PC-9 (cell line): ENCODE measurements at regions not wholly inside any gene's neighbourhood (a gene's known extent, or its start where the extent isn't known, plus 50 kb on each side); places are given as distances from the start of the nearest gene placed in this dataset.

Source experiments
- BruUV-seq: library from RNA; stranded (reverse); fragments of 400-500 nt; replicated peaks from 2 replicates; lab custom pipeline; 2021; lab: Mats Ljungman, UMichigan
- CTCF ChIA-PET: fragments of 300-600 bp; sonication (Branson Sonifier 250); formaldehyde crosslinking; loops from one replicate; lab custom pipeline; 2022; ENCODE audit warnings: antibody characterized with exemption; lab: Charles Lee
- POLR2A ChIA-PET: fragments of 300-600 bp; sonication (Branson Sonifier 250); formaldehyde crosslinking; loops from one replicate; lab custom pipeline; 2022; ENCODE audit warnings: antibody characterized with exemption; ENCODE audit not compliant: unreplicated experiment; lab: Charles Lee
- DNase-seq, 2 experiments: peaks; one replicate each; pipeline versions ENCODE4 v3.0.0 to v3.0.0-alpha.2; 2015 to 2022; ENCODE audit warnings: mixed read lengths in 1 of 2
- H2AFZ ChIP-seq: fragments of 200-600 bp; sonication (generic); 2 replicates; pipeline ENCODE4 v1.8.1; 2017; ENCODE audit warnings: antibody characterized with exemption
- H3F3A ChIP-seq: fragments of 200-600 bp; sonication (generic); 2 replicates; pipeline ENCODE4 v1.8.1; 2017; ENCODE audit warnings: antibody characterized with exemption, mild to moderate bottlenecking, low read depth; ENCODE audit not compliant: insufficient read depth
- H3K27ac ChIP-seq: fragments of 200-600 bp; sonication (generic); 2 replicates; pipeline ENCODE4 v1.6.1; 2016; ENCODE audit warnings: mixed run types
- H3K27me3 ChIP-seq: fragments of 200-600 bp; sonication (generic); 2 replicates; pipeline ENCODE4 v1.6.1; 2016; ENCODE audit warnings: low read depth, mixed run types; ENCODE audit not compliant: insufficient read depth
- H3K36me3 ChIP-seq: fragments of 200-600 bp; sonication (generic); 2 replicates; pipeline ENCODE4 v1.6.1; 2016; ENCODE audit warnings: low read depth, mixed run types
- H3K4me1 ChIP-seq: fragments of 200-600 bp; sonication (generic); replicated peaks from 2 replicates; pipeline ENCODE4 v1.6.1; 2016; ENCODE audit warnings: mixed run types; ENCODE audit not compliant: insufficient read depth
- H3K4me2 ChIP-seq: fragments of 200-600 bp; sonication (generic); 2 replicates; pipeline ENCODE4 v1.6.1; 2017; ENCODE audit warnings: mixed run types
- H3K4me3 ChIP-seq: fragments of 200-600 bp; sonication (generic); 2 replicates; pipeline ENCODE4 v1.6.1; 2016; ENCODE audit warnings: mixed run types
- H3K79me2 ChIP-seq: fragments of 200-600 bp; sonication (generic); 2 replicates; pipeline ENCODE4 v1.6.1; 2017; ENCODE audit warnings: low read depth, mixed run types
- H3K9me2 ChIP-seq: fragments of 200-600 bp; sonication (generic); 2 replicates; pipeline ENCODE4 v1.8.1; 2017; ENCODE audit warnings: mild to moderate bottlenecking; ENCODE audit not compliant: insufficient read depth
- H3K9me3 ChIP-seq: fragments of 200-600 bp; sonication (generic); 2 replicates; pipeline ENCODE4 v1.8.1; 2016; ENCODE audit warnings: low read depth; ENCODE audit not compliant: insufficient read depth
- H4K20me1 ChIP-seq: fragments of 200-600 bp; sonication (generic); 2 replicates; pipeline ENCODE4 v1.8.1; 2017; ENCODE audit not compliant: insufficient read depth
- EZH2 ChIP-seq: fragments of 200-600 bp; sonication (generic); IDR thresholded peaks from 2 replicates; pipeline ENCODE4 v1.8.0; 2017; ENCODE audit warnings: antibody characterized with exemption, low read depth
- intact Hi-C: fragments of 100-400 bp; cut with micrococcal nuclease; formaldehyde crosslinking; loops from one replicate; pipeline ENCODE4 v1.10.0; 2022; ENCODE audit not compliant: unreplicated experiment
- TF ChIP-seq, protein P1 (sequence below): fragments of 200-600 bp; sonication (generic); conservative IDR thresholded peaks from 2 replicates; pipeline ENCODE4 v1.6.1; 2017; ENCODE audit warnings: mixed run types, antibody characterized with exemption, mild to moderate bottlenecking, moderate library complexity

DNA sequence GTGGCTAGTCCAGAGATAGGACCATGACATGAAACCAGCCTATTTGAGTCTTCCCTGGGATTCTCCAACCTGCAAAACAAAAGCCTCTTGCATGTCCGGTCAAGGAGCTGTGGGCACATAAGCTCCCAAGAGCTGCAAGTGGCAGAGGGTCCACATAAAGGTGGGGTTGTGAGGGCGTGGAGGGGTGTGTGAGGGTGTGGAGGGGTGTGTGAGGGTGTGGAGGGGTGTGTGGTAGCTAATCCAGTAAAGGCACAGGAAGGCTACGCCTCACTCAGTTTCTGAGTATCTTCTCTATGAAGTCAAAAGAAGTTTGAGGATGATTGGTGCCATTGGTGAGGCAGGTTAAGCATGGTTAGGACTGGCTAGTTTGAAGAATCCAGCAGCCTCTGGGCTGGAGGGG is 259.4 kb upstream of the NSMCE3 start:
- Histone ChIP-seq H3K27ac (no peak overlapping the region), H3K4me3 (no peak overlapping the region), H3K79me2 (no peaks in the 10 kb centered on the region), H3K9me3 (no peaks in the 10 kb centered on the region), H3K27me3 (no peaks in the 10 kb centered on the region), H3K9me2 (no peaks in the 10 kb centered on the region), H2AFZ (no peak overlapping the region), H4K20me1 (no peaks in the 10 kb centered on the region), H3K4me2 (no peak overlapping the region), H3F3A (no peaks in the 10 kb centered on the region), H3K4me1 (no peaks in the 10 kb centered on the region), H3K36me3 (no peaks in the 10 kb centered on the region)
- no TSS peak for BruUV-seq
- DNase-seq = no peak
- ChIA-PET CTCF (no interaction called here), POLR2A (no interaction called here)
- TF ChIP-seq, protein P1, sequence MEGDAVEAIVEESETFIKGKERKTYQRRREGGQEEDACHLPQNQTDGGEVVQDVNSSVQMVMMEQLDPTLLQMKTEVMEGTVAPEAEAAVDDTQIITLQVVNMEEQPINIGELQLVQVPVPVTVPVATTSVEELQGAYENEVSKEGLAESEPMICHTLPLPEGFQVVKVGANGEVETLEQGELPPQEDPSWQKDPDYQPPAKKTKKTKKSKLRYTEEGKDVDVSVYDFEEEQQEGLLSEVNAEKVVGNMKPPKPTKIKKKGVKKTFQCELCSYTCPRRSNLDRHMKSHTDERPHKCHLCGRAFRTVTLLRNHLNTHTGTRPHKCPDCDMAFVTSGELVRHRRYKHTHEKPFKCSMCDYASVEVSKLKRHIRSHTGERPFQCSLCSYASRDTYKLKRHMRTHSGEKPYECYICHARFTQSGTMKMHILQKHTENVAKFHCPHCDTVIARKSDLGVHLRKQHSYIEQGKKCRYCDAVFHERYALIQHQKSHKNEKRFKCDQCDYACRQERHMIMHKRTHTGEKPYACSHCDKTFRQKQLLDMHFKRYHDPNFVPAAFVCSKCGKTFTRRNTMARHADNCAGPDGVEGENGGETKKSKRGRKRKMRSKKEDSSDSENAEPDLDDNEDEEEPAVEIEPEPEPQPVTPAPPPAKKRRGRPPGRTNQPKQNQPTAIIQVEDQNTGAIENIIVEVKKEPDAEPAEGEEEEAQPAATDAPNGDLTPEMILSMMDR = no peak
- TF ChIP-seq EZH2 = no peak
- intact Hi-C loops = no loop called here

DNA sequence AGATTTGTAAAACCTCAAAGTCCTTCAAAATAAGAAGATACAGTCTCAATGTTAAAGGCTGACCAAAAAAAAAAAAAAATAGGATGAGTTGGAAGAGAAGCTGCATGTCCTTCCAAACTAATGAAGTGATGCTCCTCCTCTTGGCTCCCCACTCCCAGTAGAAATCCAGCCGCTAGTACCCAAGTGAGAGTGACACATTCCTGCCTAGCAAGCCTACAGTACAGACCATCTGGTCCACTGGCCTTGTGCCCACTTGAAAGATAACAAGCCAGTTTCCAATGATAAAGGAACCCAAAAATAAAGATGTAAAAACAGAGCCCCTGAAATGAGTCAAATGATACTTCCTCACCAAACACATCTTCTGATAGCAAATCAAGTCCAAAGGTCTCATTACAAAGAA is 258.7 kb upstream of the NSMCE3 start:
- CTCF ChIA-PET = no interaction called here
- Histone ChIP-seq H3K4me3 (no peak overlapping the region), H3K27ac (no peak overlapping the region), H3K4me2 (no peak overlapping the region), H2AFZ (no peak overlapping the region), H3K79me2 (no peaks in the 10 kb centered on the region), H3K36me3 (no peaks in the 10 kb centered on the region), H3K9me2 (no peaks in the 10 kb centered on the region), H3K9me3 (no peaks in the 10 kb centered on the region), H3K27me3 (no peaks in the 10 kb centered on the region), H3F3A (no peaks in the 10 kb centered on the region), H3K4me1 (no peaks in the 10 kb centered on the region), H4K20me1 (no peaks in the 10 kb centered on the region)
- POLR2A ChIA-PET = no interaction called here
- BruUV-seq = no TSS peak
- TF ChIP-seq, protein P1 = no peak
- no peak for TF ChIP-seq EZH2
- intact Hi-C loops = no loop called here
- no peak for DNase-seq

DNA sequence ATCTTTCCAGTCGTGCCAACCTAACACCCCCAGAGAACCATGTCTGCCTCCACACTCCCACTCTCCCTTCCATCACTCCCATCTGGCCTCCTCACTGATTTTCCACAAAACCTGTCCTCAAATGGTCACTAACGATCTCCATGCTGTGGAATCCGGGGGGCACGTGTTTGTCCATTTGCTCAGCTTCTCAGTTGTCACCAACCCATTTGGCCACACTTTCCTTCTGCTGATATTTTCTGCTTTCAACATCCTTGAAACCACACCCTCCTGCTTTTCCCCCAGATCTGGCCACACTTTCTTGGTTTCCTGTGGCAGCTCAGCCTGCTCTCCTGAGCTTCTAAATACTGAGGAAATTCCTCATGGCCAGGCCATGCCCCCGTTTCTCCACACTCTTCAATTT is 257.2 kb upstream of the NSMCE3 start:
- Histone ChIP-seq H3K4me3 (no peak overlapping the region), H3F3A (no peaks in the 10 kb centered on the region), H3K27ac (no peak overlapping the region), H3K79me2 (no peaks in the 10 kb centered on the region), H3K36me3 (no peaks in the 10 kb centered on the region), H3K9me2 (no peaks in the 10 kb centered on the region), H3K4me2 (no peak overlapping the region), H3K9me3 (no peaks in the 10 kb centered on the region), H2AFZ (no peak overlapping the region), H3K4me1 (no peaks in the 10 kb centered on the region), H4K20me1 (no peaks in the 10 kb centered on the region), H3K27me3 (no peaks in the 10 kb centered on the region)
- intact Hi-C loops = no loop called here
- no peak for TF ChIP-seq EZH2
- TF ChIP-seq, protein P1 = no peak
- ChIA-PET CTCF (no interaction called here), POLR2A (no interaction called here)
- DNase-seq = no peak
- BruUV-seq = no TSS peak
